ENCODE measurements at regions not wholly inside any gene's neighbourhood (a gene's known extent, or its start where the extent isn't known, plus 50 kb on each side); places are given as distances from the start of the nearest gene placed in this dataset.

DNA sequence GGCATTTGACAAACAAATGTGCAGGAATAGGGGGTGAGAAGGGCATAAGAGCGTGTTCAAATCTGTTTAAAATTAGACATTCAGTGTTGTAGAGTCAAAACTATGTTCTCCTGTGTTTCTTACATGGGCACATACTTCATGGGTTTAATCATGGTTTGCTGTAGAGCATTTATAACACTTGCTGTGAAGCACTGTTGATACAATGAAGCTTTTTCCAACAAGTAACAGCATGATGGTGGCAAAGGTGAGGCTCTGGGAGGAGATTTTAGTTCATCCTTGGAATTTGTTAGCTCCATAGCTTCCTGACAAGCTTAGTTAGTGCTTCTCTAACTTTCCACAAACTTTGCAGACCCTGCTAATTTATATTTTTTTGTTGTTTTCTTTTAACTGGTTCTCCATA lies 900.7 kb downstream of the TFAP2A start:
- DNase-seq (ENCODE audit: low spot score) (no peak), FAIRE-seq (no peak), ATAC-seq (no peak)
- 2% methylated on average over 1 of the region's 1 CpG for WGBS (ENCODE audit: low lambda C conversion rate)
- no peak overlapping the region for H3K4me2 ChIP-seq (ENCODE audit: low read depth, low read length)
- CTCF ChIA-PET (ENCODE audit: low intra/inter-chr PET ratio, low total read pairs), result no interaction called here
- no peak overlapping the region for H2AFZ ChIP-seq (ENCODE audit: low read length)
- in situ Hi-C loops (cut with HindIII; ENCODE audit: extremely low pct_ligation_motif_present, low pct_unique_long_range_greater_than_20kb), result no loop called here
- no peak overlapping the region for H3K9ac ChIP-seq (ENCODE audit: insufficient read depth, low read depth, low read length)
- H3K27ac ChIP-seq (ENCODE audit: extremely low read length, insufficient read depth, low read length), result no peak overlapping the region
- H3K9me3 ChIP-seq (ENCODE audit: low read length), result peaks cover 16% of the 10 kb centered on the region; the same call in 1 of the 2 replicates
- H3K4me3 ChIP-seq (replicated peaks in 1 of 3; ENCODE audit: insufficient read depth in 1 of 3, low read depth in 2 of 3, low read length in 3 of 3), result no peak overlapping the region
- no peaks in the 10 kb centered on the region for H3K27me3 ChIP-seq (ENCODE audit: control insufficient read depth in 1 of 2, insufficient read depth in 2 of 2, low read length in 2 of 2)
- no peaks in the 10 kb centered on the region for H3K4me1 ChIP-seq (ENCODE audit: insufficient read depth, low read length)
- no peaks in the 10 kb centered on the region for H3K36me3 ChIP-seq (replicated peaks in 1 of 2; ENCODE audit: control insufficient read depth in 1 of 2, insufficient read depth in 2 of 2, low read length in 2 of 2)
- POLR2A ChIA-PET, result no interaction called here
- TF ChIP-seq SALL2 (CRISPR knock-in tag; IDR thresholded peaks at IDR 0.05), result no peak
- no peak for TF ChIP-seq PHB2 (IDR thresholded peaks at IDR 0.05; ENCODE audit: partially characterized antibody)
- no peak for TF ChIP-seq MAFK (conservative IDR thresholded peaks at IDR 0.05 in 1 of 2, IDR thresholded peaks at IDR 0.05 in 1 of 2; ENCODE audit: low read length in 2 of 2)
- TF ChIP-seq, protein P1, sequence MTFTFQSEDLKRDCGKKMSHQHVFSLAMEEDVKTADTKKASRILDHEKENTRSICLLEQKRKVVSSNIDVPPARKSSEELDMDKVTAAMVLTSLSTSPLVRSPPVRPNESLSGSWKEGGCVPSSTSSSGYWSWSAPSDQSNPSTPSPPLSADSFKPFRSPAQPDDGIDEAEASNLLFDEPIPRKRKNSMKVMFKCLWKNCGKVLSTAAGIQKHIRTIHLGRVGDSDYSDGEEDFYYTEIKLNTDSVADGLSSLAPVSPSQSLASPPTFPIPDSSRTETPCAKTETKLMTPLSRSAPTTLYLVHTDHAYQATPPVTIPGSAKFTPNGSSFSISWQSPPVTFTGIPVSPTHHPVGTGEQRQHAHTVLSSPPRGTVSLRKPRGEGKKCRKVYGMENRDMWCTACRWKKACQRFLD (CRISPR knock-in tag; IDR thresholded peaks at IDR 0.05; ENCODE audit: borderline replicate concordance), result no peak
- TF ChIP-seq SETDB1 (CRISPR knock-in tag; IDR thresholded peaks at IDR 0.05; ENCODE audit: borderline replicate concordance), result no peak
- TF ChIP-seq, protein P2, sequence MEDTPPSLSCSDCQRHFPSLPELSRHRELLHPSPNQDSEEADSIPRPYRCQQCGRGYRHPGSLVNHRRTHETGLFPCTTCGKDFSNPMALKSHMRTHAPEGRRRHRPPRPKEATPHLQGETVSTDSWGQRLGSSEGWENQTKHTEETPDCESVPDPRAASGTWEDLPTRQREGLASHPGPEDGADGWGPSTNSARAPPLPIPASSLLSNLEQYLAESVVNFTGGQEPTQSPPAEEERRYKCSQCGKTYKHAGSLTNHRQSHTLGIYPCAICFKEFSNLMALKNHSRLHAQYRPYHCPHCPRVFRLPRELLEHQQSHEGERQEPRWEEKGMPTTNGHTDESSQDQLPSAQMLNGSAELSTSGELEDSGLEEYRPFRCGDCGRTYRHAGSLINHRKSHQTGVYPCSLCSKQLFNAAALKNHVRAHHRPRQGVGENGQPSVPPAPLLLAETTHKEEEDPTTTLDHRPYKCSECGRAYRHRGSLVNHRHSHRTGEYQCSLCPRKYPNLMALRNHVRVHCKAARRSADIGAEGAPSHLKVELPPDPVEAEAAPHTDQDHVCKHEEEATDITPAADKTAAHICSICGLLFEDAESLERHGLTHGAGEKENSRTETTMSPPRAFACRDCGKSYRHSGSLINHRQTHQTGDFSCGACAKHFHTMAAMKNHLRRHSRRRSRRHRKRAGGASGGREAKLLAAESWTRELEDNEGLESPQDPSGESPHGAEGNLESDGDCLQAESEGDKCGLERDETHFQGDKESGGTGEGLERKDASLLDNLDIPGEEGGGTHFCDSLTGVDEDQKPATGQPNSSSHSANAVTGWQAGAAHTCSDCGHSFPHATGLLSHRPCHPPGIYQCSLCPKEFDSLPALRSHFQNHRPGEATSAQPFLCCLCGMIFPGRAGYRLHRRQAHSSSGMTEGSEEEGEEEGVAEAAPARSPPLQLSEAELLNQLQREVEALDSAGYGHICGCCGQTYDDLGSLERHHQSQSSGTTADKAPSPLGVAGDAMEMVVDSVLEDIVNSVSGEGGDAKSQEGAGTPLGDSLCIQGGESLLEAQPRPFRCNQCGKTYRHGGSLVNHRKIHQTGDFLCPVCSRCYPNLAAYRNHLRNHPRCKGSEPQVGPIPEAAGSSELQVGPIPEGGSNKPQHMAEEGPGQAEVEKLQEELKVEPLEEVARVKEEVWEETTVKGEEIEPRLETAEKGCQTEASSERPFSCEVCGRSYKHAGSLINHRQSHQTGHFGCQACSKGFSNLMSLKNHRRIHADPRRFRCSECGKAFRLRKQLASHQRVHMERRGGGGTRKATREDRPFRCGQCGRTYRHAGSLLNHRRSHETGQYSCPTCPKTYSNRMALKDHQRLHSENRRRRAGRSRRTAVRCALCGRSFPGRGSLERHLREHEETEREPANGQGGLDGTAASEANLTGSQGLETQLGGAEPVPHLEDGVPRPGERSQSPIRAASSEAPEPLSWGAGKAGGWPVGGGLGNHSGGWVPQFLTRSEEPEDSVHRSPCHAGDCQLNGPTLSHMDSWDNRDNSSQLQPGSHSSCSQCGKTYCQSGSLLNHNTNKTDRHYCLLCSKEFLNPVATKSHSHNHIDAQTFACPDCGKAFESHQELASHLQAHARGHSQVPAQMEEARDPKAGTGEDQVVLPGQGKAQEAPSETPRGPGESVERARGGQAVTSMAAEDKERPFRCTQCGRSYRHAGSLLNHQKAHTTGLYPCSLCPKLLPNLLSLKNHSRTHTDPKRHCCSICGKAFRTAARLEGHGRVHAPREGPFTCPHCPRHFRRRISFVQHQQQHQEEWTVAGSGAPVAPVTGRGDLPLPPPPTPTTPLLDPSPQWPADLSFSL (CRISPR knock-in tag; IDR thresholded peaks at IDR 0.05), result no peak
- TF ChIP-seq HOXA7 (CRISPR knock-in tag; IDR thresholded peaks at IDR 0.05), result no peak
- no peak for TF ChIP-seq ZNF790 (CRISPR knock-in tag; IDR thresholded peaks at IDR 0.05; ENCODE audit: borderline replicate concordance)
- no peaks in the 10 kb centered on the region for H4K20me1 ChIP-seq (ENCODE audit: insufficient read depth, low read length)
- intact Hi-C loops (cut with micrococcal nuclease; ENCODE audit: unreplicated experiment), result no loop called here
- H3K79me2 ChIP-seq (ENCODE audit: insufficient read depth, low read length), result no peaks in the 10 kb centered on the region
- BruUV-seq (replicated peaks), result no TSS peak

Measured in HepG2 (cell line).